IMR-90 (cell line): ENCODE measurements at regions not wholly inside any gene's neighbourhood (a gene's known extent, or its start where the extent isn't known, plus 50 kb on each side); places are given as distances from the start of the nearest gene placed in this dataset.

Experiments
- ATAC-seq: fragments of 200-7000 bp; cut with Tn5 transposase; 2 replicates; pipeline ENCODE4 v1.9.1; 2020; ENCODE audit warnings: low read depth, mild to moderate bottlenecking, moderate library complexity
- BruUV-seq: library from RNA; stranded (reverse); fragments of 400-500 nt; replicated peaks from 2 replicates; lab custom pipeline; 2021; lab: Mats Ljungman, UMichigan
- CTCF ChIA-PET: fragments of 300-600 bp; formaldehyde crosslinking; extraction: SDS; loops from one replicate; lab custom pipeline; 2021; ENCODE audit warnings: antibody characterized with exemption; lab: Yijun Ruan, JAX
- POLR2A ChIA-PET: fragments of 300-600 bp; sonication (Branson Sonifier 250); formaldehyde crosslinking; loops from one replicate; lab custom pipeline; 2022; ENCODE audit warnings: antibody characterized with exemption; ENCODE audit not compliant: unreplicated experiment; lab: Charles Lee
- DNase-seq: peaks from one replicate; pipeline ENCODE4 v3.0.0; 2013
- H2AFZ ChIP-seq: replicated peaks from 2 replicates; pipeline ENCODE3; 2013; ENCODE audit warnings: low read length, mild to moderate bottlenecking; ENCODE audit not compliant: poor library complexity
- H2AK5ac ChIP-seq: 2 replicates; pipeline ENCODE4 v1.6.1; 2013; ENCODE audit warnings: low read depth, low read length, inconsistent platforms
- H2AK9ac ChIP-seq: replicated peaks from 2 replicates; pipeline ENCODE3; 2013; ENCODE audit warnings: mild to moderate bottlenecking, low read depth, low read length, moderate library complexity; ENCODE audit not compliant: poor library complexity
- H2BK120ac ChIP-seq: 2 replicates; pipeline ENCODE4 v1.6.1; 2013; ENCODE audit warnings: low read depth, low read length, inconsistent platforms
- H2BK15ac ChIP-seq: 3 replicates; pipeline ENCODE4 v1.6.1; 2013; ENCODE audit warnings: low read depth, low read length, inconsistent platforms
- H2BK20ac ChIP-seq: 2 replicates; pipeline ENCODE4 v1.6.1; 2013; ENCODE audit warnings: low read depth, mild to moderate bottlenecking, inconsistent platforms, low read length, moderate library complexity
- H2BK5ac ChIP-seq: 2 replicates; pipeline ENCODE4 v1.6.1; 2013; ENCODE audit warnings: mild to moderate bottlenecking, low read depth, low read length, inconsistent platforms; ENCODE audit not compliant: poor library complexity, severe bottlenecking
- H3K14ac ChIP-seq: replicated peaks from 2 replicates; pipeline ENCODE4 v1.6.1; 2013; ENCODE audit warnings: low read depth, low read length, inconsistent platforms
- H3K18ac ChIP-seq: 2 replicates; pipeline ENCODE4 v1.6.1; 2013; ENCODE audit warnings: low read depth, low read length, control low read depth
- H3K23ac ChIP-seq: 2 replicates; pipeline ENCODE4 v1.6.1; 2013; ENCODE audit warnings: low read depth, low read length, inconsistent platforms
- H3K27ac ChIP-seq: 2 replicates; pipeline ENCODE4 v1.5.1; 2013; ENCODE audit warnings: mild to moderate bottlenecking, control low read depth, low read length; ENCODE audit not compliant: insufficient read depth
- H3K27me3 ChIP-seq: 2 replicates; pipeline ENCODE4 v1.6.1; 2013; ENCODE audit warnings: low read length; ENCODE audit not compliant: control insufficient read depth, insufficient read depth
- H3K36me3 ChIP-seq: 2 replicates; pipeline ENCODE4 v1.6.1; 2013; ENCODE audit warnings: low read length, mixed read lengths; ENCODE audit not compliant: control insufficient read depth, insufficient read depth
- H3K4ac ChIP-seq: 2 replicates; pipeline ENCODE4 v1.6.1; 2013; ENCODE audit warnings: low read depth, low read length, inconsistent platforms
- H3K4me1 ChIP-seq: 2 replicates; pipeline ENCODE4 v1.6.1; 2013; ENCODE audit warnings: low read length, mixed read lengths; ENCODE audit not compliant: control insufficient read depth, insufficient read depth
- H3K4me2 ChIP-seq: 2 replicates; pipeline ENCODE4 v1.6.1; 2013; ENCODE audit warnings: low read depth, mild to moderate bottlenecking, control low read depth, low read length, moderate library complexity
- H3K4me3 ChIP-seq: 2 replicates; pipeline ENCODE4 v1.5.1; 2013; ENCODE audit warnings: low read depth, mild to moderate bottlenecking, control low read depth, low read length, moderate library complexity; ENCODE audit not compliant: insufficient read depth
- H3K56ac ChIP-seq: 2 replicates; pipeline ENCODE4 v1.6.1; 2013; ENCODE audit warnings: low read length, inconsistent platforms; ENCODE audit not compliant: insufficient read depth; ENCODE audit errors: extremely low read depth
- H3K79me1 ChIP-seq, 2 experiments: 2 replicates each; pipeline ENCODE4 v1.6.1; 2013; ENCODE audit warnings: low read length in 2 of 2, inconsistent platforms in 1 of 2, low read depth in 1 of 2
- H3K9ac ChIP-seq: 2 replicates; pipeline ENCODE4 v1.6.1; 2013; ENCODE audit warnings: low read depth, low read length, control low read depth
- H3K9me1 ChIP-seq: 2 replicates; pipeline ENCODE4 v1.6.1; 2013; ENCODE audit warnings: low read length, inconsistent platforms; ENCODE audit not compliant: insufficient read depth
- H3K9me3 ChIP-seq: 2 replicates; pipeline ENCODE4 v1.6.1; 2013; ENCODE audit warnings: low read length; ENCODE audit not compliant: control insufficient read depth, insufficient read depth
- H4K20me1 ChIP-seq: 2 replicates; pipeline ENCODE4 v1.6.1; 2013; ENCODE audit warnings: low read length, inconsistent platforms; ENCODE audit not compliant: insufficient read depth
- H4K5ac ChIP-seq: 2 replicates; pipeline ENCODE4 v1.6.1; 2013; ENCODE audit warnings: mild to moderate bottlenecking, low read depth, low read length, control low read depth
- H4K8ac ChIP-seq, 2 experiments: 2 replicates each; pipeline ENCODE4 v1.6.1; 2013; ENCODE audit warnings: low read depth in 2 of 2, low read length in 2 of 2, control low read depth in 1 of 2, inconsistent platforms in 1 of 2
- H4K91ac ChIP-seq: 2 replicates; pipeline ENCODE4 v1.6.1; 2013; ENCODE audit warnings: low read depth, low read length, inconsistent platforms; ENCODE audit not compliant: insufficient read depth
- FOS ChIP-seq: fragments of 150-350 bp; IDR thresholded peaks from 2 replicates; pipeline ENCODE4 v1.6.1; 2016; ENCODE audit warnings: low read depth, low read length
- RAD21 ChIP-seq: IDR thresholded peaks from 2 replicates; pipeline ENCODE4 v1.6.1; 2012; ENCODE audit warnings: low read length, improper control_type of control experiment
- RCOR1 ChIP-seq: IDR thresholded peaks from 2 replicates; pipeline ENCODE4 v1.6.1; 2012; ENCODE audit warnings: mild to moderate bottlenecking, low read length, improper control_type of control experiment; ENCODE audit not compliant: insufficient replicate concordance
- RFX5 ChIP-seq: IDR thresholded peaks from 2 replicates; pipeline ENCODE4 v1.8.0; 2012; ENCODE audit warnings: low read depth, mild to moderate bottlenecking, low read length, moderate library complexity
- SMC3 ChIP-seq: fragments of 150-350 bp; IDR thresholded peaks from 2 replicates; pipeline ENCODE4 v1.6.1; 2016; ENCODE audit warnings: low read depth, mild to moderate bottlenecking, antibody characterized with exemption, low read length, moderate library complexity
- WGBS, 2 experiments: methylation state at CpG; one replicate each; pipeline versions ENCODE4 v1.1.5 to v1.1.7; 2013; ENCODE audit warnings: missing lambda C conversion rate in 2 of 2; ENCODE audit not compliant: insufficient read length in 1 of 2; ENCODE audit errors: extremely low coverage in 2 of 2; 5-methylcytosine and 5-hydroxymethylcytosine counted together
- dilution Hi-C: fragments of 300-500 bp; cut with HindIII; formaldehyde crosslinking; loops from one replicate; pipeline ENCODE4 v1.14.3; 2018; ENCODE audit warnings: low sequenced_read_pairs; ENCODE audit not compliant: unreplicated experiment
- in situ Hi-C: fragments of 300-500 bp; cut with MboI; formaldehyde crosslinking; loops from 3 replicates; pipeline ENCODE4 v1.14.3; 2019; ENCODE audit warnings: low sequenced_read_pairs, inconsistent platforms, mixed read lengths
- intact Hi-C: fragments of 100-400 bp; cut with micrococcal nuclease; formaldehyde crosslinking; loops from 2 replicates; pipeline ENCODE4 v1.10.0; 2022

GRCh38 chr1:38622197-38622596 is 237.4 kb downstream of the RRAGC start:
- Histone ChIP-seq H3K18ac (no peak overlapping the region), H3K27me3 (no peaks in the 10 kb centered on the region; the same call in 1 of the 2 replicates), H3K27ac (no peak overlapping the region), H3K56ac (no peak overlapping the region), H3K23ac (no peak overlapping the region), H3K4me3 (no peak overlapping the region), H3K9me3 (no peaks in the 10 kb centered on the region), H4K5ac (no peak overlapping the region), H2BK15ac (no peak overlapping the region), H4K8ac (no peak overlapping the region), H2AFZ (no peak overlapping the region), H4K91ac (no peak overlapping the region), H2BK20ac (no peak overlapping the region), H3K4me1 (no peaks in the 10 kb centered on the region), H2AK5ac (no peak overlapping the region), H3K79me1 (no peaks in the 10 kb centered on the region), H3K4me2 (no peak overlapping the region), H3K9me1 (no peaks in the 10 kb centered on the region), H3K36me3 (no peaks in the 10 kb centered on the region), H2BK120ac (no peak overlapping the region), H3K9ac (no peak overlapping the region), H4K20me1 (no peaks in the 10 kb centered on the region), H2BK5ac (no peak overlapping the region), H3K14ac (no peak overlapping the region), H3K4ac (no peak overlapping the region), H2AK9ac (no peak overlapping the region)
- ATAC-seq: no peak
- in situ Hi-C loops: no loop called here
- CTCF ChIA-PET: no interaction called here
- POLR2A ChIA-PET: no interaction called here
- no TSS peak for BruUV-seq
- WGBS, 2 experiments: no CpG with 5 or more reads among the region's 6 CpGs
- intact Hi-C loops: no loop called here
- DNase-seq: no peak
- dilution Hi-C loops: no loop called here
- TF ChIP-seq RAD21 (no peak), RCOR1 (no peak), SMC3 (no peak), RFX5 (no peak), FOS (no peak)
